ENCODE measurements at regions not wholly inside any gene's neighbourhood (a gene's known extent, or its start where the extent isn't known, plus 50 kb on each side); places are given as distances from the start of the nearest gene placed in this dataset.
A peak's percentile ranks its signal among the peaks of the same experiment; 100 is the strongest.

- no peak for DNase-seq
These were observed 368.8 kb downstream of the ETNK1 start for GRCh38 chr12:22993609-22994315.

GRCh38 chr12:22994316-22994675 is 369.3 kb downstream of the ETNK1 start:
- DNase-seq, result no peak

- DNase-seq, result no peak
These were observed 376.5 kb downstream of the ETNK1 start for GRCh38 chr12:23001487-23001886.

GRCh38 chr12:23002381-23002780 is 377.4 kb downstream of the ETNK1 start:
- DNase-seq, result no peak

GRCh38 chr12:23004473-23005020 is 379.6 kb downstream of the ETNK1 start:
- no peak for DNase-seq

- DNase-seq, result no peak
These were observed 380.4 kb downstream of the ETNK1 start for GRCh38 chr12:23005387-23005786.

- DNase-seq, result no peak
These were observed 381.4 kb downstream of the ETNK1 start for GRCh38 chr12:23006413-23006812.

- no peak for DNase-seq
These were observed 383.7 kb downstream of the ETNK1 start for GRCh38 chr12:23008623-23009022.

GRCh38 chr12:23014749-23015148 is 389.8 kb downstream of the ETNK1 start:
- DNase-seq, result no peak

GRCh38 chr12:23025372-23026016 is 400.5 kb downstream of the ETNK1 start:
- DNase-seq, result no peak

GRCh38 chr12:23028158-23028802 is 403.3 kb downstream of the ETNK1 start:
- no peak for DNase-seq

- no peak for DNase-seq
These were observed 404.2 kb downstream of the ETNK1 start for GRCh38 chr12:23029185-23029584.

GRCh38 chr12:23039834-23040233 is 414.9 kb downstream of the ETNK1 start:
- no peak for DNase-seq

- DNase-seq, result no peak
These were observed 416.8 kb downstream of the ETNK1 start for GRCh38 chr12:23041774-23042173.

GRCh38 chr12:23043646-23044045 is 418.7 kb downstream of the ETNK1 start:
- no peak for DNase-seq

GRCh38 chr12:23049180-23049579 is 424.2 kb downstream of the ETNK1 start:
- no peak for DNase-seq

GRCh38 chr12:23055004-23055403 is 430.0 kb downstream of the ETNK1 start:
- DNase-seq, result peak in 1 of 5 experiments; percentile 3

- no peak for DNase-seq
These were observed 432.6 kb downstream of the ETNK1 start for GRCh38 chr12:23057571-23057970.

- DNase-seq, result no peak
These were observed 435.2 kb downstream of the ETNK1 start for GRCh38 chr12:23060161-23060560.

GRCh38 chr12:23063206-23063605 is 438.2 kb downstream of the ETNK1 start:
- DNase-seq, result no peak

GRCh38 chr12:23066095-23066494 is 441.1 kb downstream of the ETNK1 start:
- DNase-seq, result no peak

GRCh38 chr12:23083267-23083666 is 458.3 kb downstream of the ETNK1 start:
- DNase-seq, result peak in 1 of 5 experiments; percentile 19

- DNase-seq, result no peak
These were observed 459.4 kb downstream of the ETNK1 start for GRCh38 chr12:23084236-23084995.

Measured in T-helper 2 cell (primary cell).